GM18907 (cell line): ENCODE measurements at regions not wholly inside any gene's neighbourhood (a gene's known extent, or its start where the extent isn't known, plus 50 kb on each side); places are given as distances from the start of the nearest gene placed in this dataset.
"Not testable (repeated sequence)": the region's sequence is repeated elsewhere in the genome, so short reads cannot be mapped to it uniquely, and the experiment has no call there.

Source experiments
- ATAC-seq: cut with Tn5 transposase; IDR thresholded peaks from one replicate; pipeline ENCODE4 v1.9.1; 2021; ENCODE audit warnings: mild to moderate bottlenecking, moderate library complexity; ENCODE audit not compliant: unreplicated experiment

DNA sequence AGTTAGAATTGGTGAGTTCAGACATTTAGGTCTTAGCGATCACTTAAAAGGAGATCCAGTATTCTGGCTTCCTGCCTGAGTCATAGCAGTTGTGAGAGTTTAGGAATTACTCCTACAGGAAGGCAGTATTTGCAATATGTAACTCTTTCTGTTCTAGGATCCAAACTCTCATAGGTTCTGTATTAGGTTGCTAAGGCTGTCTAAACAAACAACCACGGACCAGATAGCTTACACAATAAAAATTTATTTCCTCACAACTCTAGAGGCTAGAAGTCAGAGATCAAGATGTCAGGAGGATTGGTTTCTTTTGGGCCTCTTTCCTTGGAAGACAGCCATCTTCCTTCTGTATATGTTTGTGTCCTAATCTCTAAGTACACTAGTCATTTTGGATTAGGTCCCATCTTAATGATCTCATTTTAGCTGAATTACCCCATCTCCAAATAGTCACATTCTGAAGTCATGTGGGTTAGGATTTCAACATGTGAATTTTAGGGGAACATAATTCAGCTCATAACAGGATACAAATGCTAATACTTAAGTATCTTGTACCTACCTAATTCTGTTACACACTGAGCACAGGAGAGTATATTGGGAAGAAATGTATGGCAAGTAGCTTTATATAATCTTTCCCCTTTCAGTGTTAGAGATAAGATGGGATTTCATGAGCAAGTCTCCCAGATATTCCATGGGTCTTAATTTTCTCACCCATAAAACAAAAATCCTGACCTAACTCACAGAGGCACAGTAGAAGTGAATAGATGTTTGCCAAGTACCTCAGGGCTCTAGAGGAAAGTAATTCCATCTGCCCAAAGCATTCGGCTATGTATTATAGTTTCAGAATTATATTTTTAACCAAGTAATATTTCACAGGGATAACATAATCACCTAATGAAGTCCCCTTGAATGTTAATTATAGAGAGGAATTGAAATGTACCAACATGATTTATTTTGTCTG, 144.4 kb downstream of the PTBP2 start:
- no peak for ATAC-seq

GRCh38 chr1:96872757-96873156, 151.2 kb downstream of the PTBP2 start:
- no peak for ATAC-seq

- no peak for ATAC-seq
Observed at GRCh38 chr1:96878640-96879039, 157.1 kb downstream of the PTBP2 start.

DNA sequence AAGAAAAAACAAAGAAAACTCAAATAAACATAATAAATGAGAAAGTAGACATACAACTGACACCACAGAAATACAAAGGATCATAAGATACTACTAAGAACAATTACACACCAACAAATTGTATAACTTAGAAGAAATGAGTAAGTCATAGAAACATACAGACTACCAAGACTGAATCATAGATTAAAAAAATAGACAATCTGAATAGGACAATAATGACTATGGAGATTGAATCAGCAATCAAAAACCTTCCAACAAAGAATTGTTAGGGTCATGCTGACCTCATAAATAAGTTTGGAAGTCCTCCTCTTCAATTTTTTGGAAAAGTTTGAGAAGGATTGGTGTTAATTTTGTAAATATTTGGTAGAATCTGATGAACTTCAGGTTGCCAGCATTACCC, 159.0 kb downstream of the PTBP2 start:
- no peak for ATAC-seq

DNA sequence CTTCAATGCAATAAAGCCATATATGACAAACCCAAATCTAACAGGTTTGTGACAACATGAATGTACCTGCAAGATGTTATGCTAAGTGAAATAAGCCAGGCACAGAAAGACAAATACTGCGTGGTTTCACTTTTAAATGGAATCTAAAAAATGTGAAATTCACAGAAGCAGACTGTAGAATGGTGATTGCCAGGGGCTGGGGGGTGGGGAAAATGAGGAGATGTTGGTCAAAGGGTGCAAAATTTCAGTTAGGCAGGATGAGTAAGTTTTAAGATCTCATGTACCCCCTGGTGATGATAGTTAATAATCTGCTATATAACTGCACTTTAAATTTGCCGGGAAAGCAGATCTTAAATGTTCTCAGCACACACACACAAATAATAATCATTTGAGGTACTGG, 160.5 kb downstream of the PTBP2 start:
- no peak for ATAC-seq

DNA sequence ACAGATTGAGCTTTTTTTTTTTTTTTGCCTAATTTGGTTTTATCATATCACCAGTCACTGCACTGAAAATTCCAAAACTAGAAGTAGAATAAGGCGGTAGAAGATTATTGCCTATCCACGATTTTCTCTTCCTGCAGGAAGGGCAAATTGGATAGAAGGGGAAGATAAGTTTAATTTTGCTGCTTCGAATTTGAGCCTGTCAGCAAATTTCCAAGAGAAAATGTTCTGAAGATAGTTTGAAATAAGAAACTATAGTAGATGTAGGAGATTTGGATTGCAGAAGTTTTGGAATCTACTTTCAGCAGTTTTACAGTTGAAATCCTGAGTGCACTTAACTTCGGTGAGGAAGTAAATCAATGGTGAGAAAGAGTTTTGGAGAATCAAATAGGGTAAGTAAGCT, 164.9 kb downstream of the PTBP2 start:
- no peak for ATAC-seq

GRCh38 chr1:96887501-96887900, 165.9 kb downstream of the PTBP2 start:
- no peak for ATAC-seq

DNA sequence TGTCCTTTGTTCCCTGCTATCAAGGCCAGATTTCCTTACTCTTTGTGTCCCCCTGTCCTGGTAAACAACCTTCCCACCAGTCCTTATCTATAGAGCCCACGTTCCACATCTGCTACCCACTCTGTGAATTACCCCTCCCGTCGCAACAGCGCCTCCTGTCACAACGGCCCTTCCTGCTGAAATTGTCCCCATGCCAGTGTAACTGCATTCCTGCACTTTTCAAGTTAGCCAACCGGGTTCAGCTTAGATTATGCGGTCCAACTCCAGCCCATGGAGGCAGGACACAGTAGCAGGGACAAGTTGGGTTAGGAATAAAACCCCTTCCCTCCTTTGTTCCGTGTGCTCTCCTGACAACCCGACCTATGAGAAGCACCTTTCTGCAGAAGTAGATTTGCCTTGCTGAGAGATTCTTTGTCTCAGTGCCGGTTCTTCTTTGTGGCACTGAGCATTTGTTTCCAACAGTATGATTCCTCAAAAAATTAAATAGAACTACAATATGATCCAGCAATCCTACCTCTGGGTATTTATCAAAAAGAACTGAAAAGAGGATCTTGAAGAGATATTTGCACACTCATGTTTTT, 180.3 kb downstream of the PTBP2 start:
- no peak for ATAC-seq

GRCh38 chr1:96912248-96912647, 190.7 kb downstream of the PTBP2 start:
- ATAC-seq: no peak

DNA sequence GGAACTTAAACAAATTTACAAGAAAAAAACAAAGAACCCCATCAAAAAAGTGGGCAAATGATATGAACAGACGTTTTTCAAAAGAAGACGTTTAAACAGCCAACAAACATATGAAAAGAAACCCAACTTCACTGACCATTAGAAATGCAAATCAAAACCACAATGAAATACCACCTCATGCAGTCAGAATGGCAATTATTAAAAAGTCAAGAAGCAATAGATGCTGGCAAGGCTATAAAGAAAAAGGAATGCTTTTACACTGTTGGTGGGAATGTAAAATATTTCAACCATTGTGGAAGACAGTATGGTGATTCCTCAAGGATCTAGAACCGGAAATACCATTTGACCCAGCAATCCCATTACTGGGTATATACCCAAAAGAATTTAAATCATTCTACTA, 194.1 kb downstream of the PTBP2 start:
- ATAC-seq: not testable (repeated sequence)

DNA sequence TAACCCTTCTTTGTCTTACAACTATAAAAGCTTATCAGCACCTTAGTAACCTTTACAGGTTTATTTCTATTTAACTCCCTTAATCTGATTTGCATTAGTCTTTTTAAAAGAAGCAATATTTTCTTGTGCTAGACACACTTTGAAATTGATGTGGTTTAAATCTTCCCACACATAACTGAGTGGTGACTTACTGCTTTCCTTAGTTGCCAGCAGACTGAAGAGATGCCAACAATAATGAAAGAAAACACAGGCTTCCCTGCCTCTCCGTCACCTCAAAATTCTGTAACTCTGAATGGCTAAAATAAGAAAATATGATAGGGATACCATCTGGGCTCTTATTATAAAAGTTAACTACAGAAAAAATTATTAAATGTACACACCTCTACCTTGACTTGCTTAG, 196.8 kb downstream of the PTBP2 start:
- ATAC-seq: no peak

DNA sequence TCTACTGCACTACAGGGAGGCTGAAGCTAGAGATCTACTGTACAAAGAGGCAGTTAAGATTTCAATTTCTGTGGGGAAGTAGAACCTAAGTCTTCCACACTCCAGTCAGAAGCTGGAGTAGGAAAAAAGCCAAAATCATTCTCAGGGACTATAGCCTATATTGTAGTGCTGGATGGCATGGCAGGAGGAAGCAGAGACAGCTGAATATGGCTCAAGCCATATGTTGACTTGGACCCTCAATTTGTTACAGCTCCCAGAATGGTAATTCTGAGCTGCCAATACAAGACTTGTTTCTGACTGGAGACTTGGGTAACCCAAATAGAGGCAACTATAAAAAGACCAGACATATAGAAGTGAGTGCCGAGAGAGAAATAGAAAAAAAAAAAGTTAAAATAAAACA, 200.6 kb downstream of the PTBP2 start:
- no peak for ATAC-seq

DNA sequence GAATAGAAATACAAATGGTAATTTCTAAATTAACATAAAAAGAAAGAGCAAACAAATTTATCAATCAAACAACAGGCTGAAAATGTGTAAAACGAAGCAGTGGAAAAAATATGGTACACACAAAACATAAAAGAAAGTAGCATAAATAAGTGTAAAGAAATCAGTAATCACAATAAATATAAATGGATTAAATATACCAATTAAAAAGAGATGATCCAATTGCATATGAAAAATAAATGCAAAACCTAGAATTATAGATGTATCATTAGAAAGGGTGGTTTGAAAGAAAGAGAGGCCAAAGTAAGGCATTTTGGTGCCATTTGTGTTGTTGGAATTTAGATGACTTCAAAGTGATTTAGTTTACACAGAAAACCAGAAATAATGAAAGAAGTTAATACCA, 202.2 kb downstream of the PTBP2 start:
- ATAC-seq: no peak

- ATAC-seq: no peak
Observed at GRCh38 chr1:96926176-96926575, 204.6 kb downstream of the PTBP2 start.

GRCh38 chr1:96927125-96927524, 205.5 kb downstream of the PTBP2 start:
- ATAC-seq: no peak

GRCh38 chr1:96931136-96931535, 209.6 kb downstream of the PTBP2 start:
- no peak for ATAC-seq

GRCh38 chr1:96934282-96934681, 212.7 kb downstream of the PTBP2 start:
- no peak for ATAC-seq

- ATAC-seq: no peak
Observed at GRCh38 chr1:96944432-96945092, 223.0 kb downstream of the PTBP2 start.

DNA sequence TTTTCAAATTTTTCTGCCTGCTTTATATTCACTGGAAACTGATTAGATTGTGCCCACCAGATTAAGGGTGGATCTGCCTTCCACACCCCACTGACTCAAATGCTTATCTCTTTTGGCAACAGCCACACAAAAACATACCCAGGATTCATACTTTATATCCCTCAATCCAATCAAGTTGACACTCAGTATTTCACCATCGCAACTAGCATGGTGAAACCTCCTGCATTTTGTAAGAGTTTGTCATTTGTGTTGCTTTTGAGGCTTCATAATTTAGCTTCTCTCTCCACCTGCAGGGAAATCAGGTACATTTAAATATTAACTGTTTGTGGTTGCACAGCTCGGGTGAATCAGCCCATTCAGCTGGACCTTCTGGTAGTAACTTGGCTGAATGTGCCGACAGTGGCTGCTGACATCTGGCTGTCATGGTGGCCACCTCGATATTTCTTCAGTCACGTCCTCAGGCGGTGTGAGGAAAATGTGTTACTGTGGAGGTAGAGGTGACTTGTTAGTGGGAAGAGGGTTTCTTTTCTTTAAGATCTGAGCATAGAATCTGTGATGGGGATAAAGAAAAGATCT, 224.0 kb downstream of the PTBP2 start:
- no peak for ATAC-seq

DNA sequence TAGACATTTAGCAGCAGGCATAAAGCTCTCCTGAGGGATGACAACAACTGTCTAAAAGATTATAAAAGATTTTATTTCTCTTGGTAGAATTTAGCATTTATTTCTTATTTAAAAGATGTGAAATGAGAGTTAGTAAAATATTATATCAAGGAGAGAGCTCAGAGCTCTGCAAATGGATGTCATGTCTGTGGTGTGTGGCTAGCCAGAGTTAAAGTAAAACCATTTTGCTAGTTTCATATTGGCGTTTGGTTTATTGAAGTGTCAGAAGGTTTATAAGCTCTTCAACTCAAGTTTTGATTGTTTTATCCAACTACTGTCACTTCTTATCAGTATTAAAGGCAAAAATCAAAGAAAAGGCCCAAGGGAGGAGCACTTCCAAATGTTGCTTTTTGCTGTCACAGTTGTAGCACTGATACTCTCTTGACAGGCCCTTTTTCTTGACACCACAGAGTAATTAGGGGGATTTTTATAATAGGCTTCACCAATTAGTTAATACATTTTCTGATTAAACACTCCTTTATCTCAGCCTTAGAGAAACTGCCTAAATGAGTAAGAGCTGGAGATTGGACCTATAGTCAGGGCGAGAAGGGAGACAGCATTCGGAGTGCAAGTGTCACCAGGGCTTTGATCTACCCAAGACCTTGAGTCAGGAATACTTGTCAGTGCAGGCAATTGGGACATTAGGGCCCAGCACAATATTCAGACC, 233.9 kb downstream of the PTBP2 start:
- peak; percentile 81 for ATAC-seq

- no peak for ATAC-seq
Observed at GRCh38 chr1:96962216-96962615, 240.6 kb downstream of the PTBP2 start.
